Right lung (tissue), 2 donors: ENCODE measurements at regions not wholly inside any gene's neighbourhood (a gene's known extent, or its start where the extent isn't known, plus 50 kb on each side); places are given as distances from the start of the nearest gene placed in this dataset.
"Not testable (repeated sequence)": the region's sequence is repeated elsewhere in the genome, so short reads cannot be mapped to it uniquely, and the experiment has no call there.

Experiments used
- DNase-seq, 2 donors: peaks; one replicate each; pipeline ENCODE4 v3.0.0-alpha.2; 2013

- no peak for DNase-seq
Observed at GRCh38 chr2:228793116-228793515, 478.0 kb downstream of the PID1 start.

GRCh38 chr2:228786901-228787300, 484.2 kb downstream of the PID1 start:
- DNase-seq, result peak; percentile 42 to 57

GRCh38 chr2:228782281-228782680, 488.8 kb downstream of the PID1 start:
- DNase-seq, result no peak

- DNase-seq, result no peak
Observed at GRCh38 chr2:228777855-228778355, 493.2 kb downstream of the PID1 start.

GRCh38 chr2:228774548-228774947, 496.5 kb downstream of the PID1 start:
- DNase-seq, result no peak

- peak; percentile 52 to 64 for DNase-seq
Observed at GRCh38 chr2:228771774-228772173, 499.3 kb downstream of the PID1 start.

GRCh38 chr2:228771315-228771714, 499.8 kb downstream of the PID1 start:
- no peak for DNase-seq

GRCh38 chr2:228768818-228769217, 502.3 kb downstream of the PID1 start:
- no peak for DNase-seq

GRCh38 chr2:228768141-228768540, 502.9 kb downstream of the PID1 start:
- DNase-seq, result not testable (repeated sequence)

- DNase-seq, result no peak
Observed at GRCh38 chr2:228767196-228767595, 503.9 kb downstream of the PID1 start.

GRCh38 chr2:228763379-228763981, 507.6 kb downstream of the PID1 start:
- no peak for DNase-seq

- no peak for DNase-seq
Observed at GRCh38 chr2:228762565-228762964, 508.5 kb downstream of the PID1 start.

- DNase-seq, result not testable (repeated sequence)
Observed at GRCh38 chr2:228755661-228756060, 515.4 kb downstream of the PID1 start.

- DNase-seq, result no peak
Observed at GRCh38 chr2:228747483-228747882, 523.6 kb downstream of the PID1 start.

- DNase-seq, result no peak
Observed at GRCh38 chr2:228738671-228739380, 532.3 kb downstream of the PID1 start.

GRCh38 chr2:228735697-228736096, 535.4 kb downstream of the PID1 start:
- DNase-seq, result no peak

- no peak for DNase-seq
Observed at GRCh38 chr2:228731517-228731916, 539.6 kb downstream of the PID1 start.

- no peak for DNase-seq
Observed at GRCh38 chr2:228728961-228729360, 542.1 kb downstream of the PID1 start.

- no peak for DNase-seq
Observed at GRCh38 chr2:228725031-228725430, 543.5 kb upstream of the SPHKAP start.

GRCh38 chr2:228723599-228723998, 542.1 kb upstream of the SPHKAP start:
- DNase-seq, result no peak

GRCh38 chr2:228722311-228722710, 540.8 kb upstream of the SPHKAP start:
- no peak for DNase-seq

GRCh38 chr2:228720895-228721294, 539.4 kb upstream of the SPHKAP start:
- no peak for DNase-seq

- DNase-seq, result no peak
Observed at GRCh38 chr2:228709788-228710371, 528.4 kb upstream of the SPHKAP start.
